ENCODE measurements at regions not wholly inside any gene's neighbourhood (a gene's known extent, or its start where the extent isn't known, plus 50 kb on each side); places are given as distances from the start of the nearest gene placed in this dataset.
A peak's percentile ranks its signal among the peaks of the same experiment; 100 is the strongest.

- DNase-seq (ENCODE audit: low read depth), result no peak
These were observed 115.1 kb upstream of the RPL38 start for GRCh38 chr17:74088285-74088933.

- no peak for DNase-seq (ENCODE audit: low read depth)
These were observed 114.5 kb upstream of the RPL38 start for GRCh38 chr17:74088934-74089329.

- no peak for DNase-seq (ENCODE audit: low read depth)
These were observed 114.1 kb upstream of the RPL38 start for GRCh38 chr17:74089380-74089779.

- peak; percentile 26 for DNase-seq (ENCODE audit: low read depth)
These were observed 113.5 kb upstream of the RPL38 start for GRCh38 chr17:74089869-74090464.

GRCh38 chr17:74094651-74095050 is 108.8 kb upstream of the RPL38 start:
- DNase-seq (ENCODE audit: low read depth), result no peak

- no peak for DNase-seq (ENCODE audit: low read depth)
These were observed 107.0 kb upstream of the RPL38 start for GRCh38 chr17:74096456-74096855.

- no peak for DNase-seq (ENCODE audit: low read depth)
These were observed 105.9 kb upstream of the RPL38 start for GRCh38 chr17:74097450-74098135.

GRCh38 chr17:74098136-74099024 is 105.1 kb upstream of the RPL38 start:
- no peak for DNase-seq (ENCODE audit: low read depth)

- DNase-seq (ENCODE audit: low read depth), result no peak
These were observed 103.8 kb upstream of the RPL38 start for GRCh38 chr17:74099442-74100340.

- DNase-seq (ENCODE audit: low read depth), result no peak
These were observed 98.6 kb upstream of the RPL38 start for GRCh38 chr17:74104921-74105320.

- DNase-seq (ENCODE audit: low read depth), result no peak
These were observed 96.4 kb upstream of the RPL38 start for GRCh38 chr17:74107107-74107506.

- DNase-seq (ENCODE audit: low read depth), result no peak
These were observed 95.3 kb upstream of the RPL38 start for GRCh38 chr17:74108126-74108705.

- no peak for DNase-seq (ENCODE audit: low read depth)
These were observed 93.0 kb upstream of the RPL38 start for GRCh38 chr17:74110467-74110866.

- no peak for DNase-seq (ENCODE audit: low read depth)
These were observed 90.2 kb upstream of the RPL38 start for GRCh38 chr17:74113326-74113725.

GRCh38 chr17:74113952-74114351 is 89.5 kb upstream of the RPL38 start:
- DNase-seq (ENCODE audit: low read depth), result no peak

- no peak for DNase-seq (ENCODE audit: low read depth)
These were observed 88.5 kb upstream of the RPL38 start for GRCh38 chr17:74114881-74115470.

GRCh38 chr17:74115586-74115985 is 87.9 kb upstream of the RPL38 start:
- no peak for DNase-seq (ENCODE audit: low read depth)

- no peak for DNase-seq (ENCODE audit: low read depth)
These were observed 87.3 kb upstream of the RPL38 start for GRCh38 chr17:74116087-74116717.

- DNase-seq (ENCODE audit: low read depth), result no peak
These were observed 86.3 kb upstream of the RPL38 start for GRCh38 chr17:74117087-74117698.

GRCh38 chr17:74117999-74118421 is 85.5 kb upstream of the RPL38 start:
- DNase-seq (ENCODE audit: low read depth), result no peak
